ENCODE measurements at regions not wholly inside any gene's neighbourhood (a gene's known extent, or its start where the extent isn't known, plus 50 kb on each side); places are given as distances from the start of the nearest gene placed in this dataset.

DNA sequence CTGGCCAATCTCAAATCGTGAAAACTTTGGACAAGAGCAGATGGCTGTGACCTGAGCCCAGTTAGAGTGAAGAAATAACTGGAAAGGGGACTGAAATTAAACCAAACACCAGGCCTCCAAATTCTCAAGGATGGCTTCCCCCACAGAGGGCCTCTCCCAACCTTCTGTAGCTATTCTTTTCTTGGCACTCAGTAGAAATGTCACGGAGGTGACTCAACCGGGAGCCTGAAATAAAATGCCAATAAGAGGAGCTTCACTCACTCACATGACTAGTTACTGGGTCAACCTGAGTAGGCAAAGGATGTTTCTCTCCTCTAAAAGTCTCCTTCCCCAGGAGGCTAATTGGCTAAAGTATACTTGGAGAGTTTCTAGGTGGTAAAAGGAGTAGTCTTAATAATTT lies 230.7 kb downstream of the MAF start:
- DNase-seq: no peak

DNA sequence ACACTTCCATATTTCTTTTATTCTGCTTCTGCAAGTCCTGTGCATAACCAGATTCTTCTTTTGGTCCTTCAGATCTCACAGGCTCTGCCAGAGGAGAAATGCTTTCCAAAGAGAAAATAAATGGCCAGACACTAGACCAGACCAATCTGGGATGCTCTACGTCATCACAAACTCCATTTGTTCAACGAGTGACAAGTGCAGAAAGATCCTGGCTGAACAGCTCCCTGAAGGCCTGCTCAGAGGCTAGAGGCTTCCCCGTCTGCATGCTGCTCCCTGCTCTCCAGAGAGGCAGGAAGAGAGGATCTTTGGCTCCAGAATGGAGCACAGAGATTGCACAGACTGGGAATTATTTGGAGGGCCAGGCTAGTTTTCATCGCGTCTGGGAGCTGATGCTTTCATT lies 232.7 kb downstream of the MAF start:
- no peak for DNase-seq

DNA sequence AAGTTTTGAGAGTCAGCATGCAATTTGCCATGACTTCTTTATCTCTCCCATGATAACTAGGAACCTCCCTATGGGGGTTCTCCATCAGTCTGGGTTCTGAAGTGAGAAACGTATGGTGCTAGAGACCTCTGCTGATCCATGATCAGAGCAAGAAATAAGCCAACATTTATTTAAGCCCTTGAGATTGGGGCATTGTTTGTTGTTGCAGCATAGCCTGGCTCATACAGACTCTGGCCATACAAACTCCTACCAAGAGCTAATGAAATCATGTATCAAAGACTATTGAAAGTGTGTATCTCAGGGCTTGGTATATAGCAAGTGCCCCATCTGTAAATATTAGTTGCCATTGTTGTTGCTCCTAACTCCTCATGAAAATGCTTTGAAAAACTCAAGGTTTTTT lies 233.9 kb downstream of the MAF start:
- DNase-seq: no peak

DNA sequence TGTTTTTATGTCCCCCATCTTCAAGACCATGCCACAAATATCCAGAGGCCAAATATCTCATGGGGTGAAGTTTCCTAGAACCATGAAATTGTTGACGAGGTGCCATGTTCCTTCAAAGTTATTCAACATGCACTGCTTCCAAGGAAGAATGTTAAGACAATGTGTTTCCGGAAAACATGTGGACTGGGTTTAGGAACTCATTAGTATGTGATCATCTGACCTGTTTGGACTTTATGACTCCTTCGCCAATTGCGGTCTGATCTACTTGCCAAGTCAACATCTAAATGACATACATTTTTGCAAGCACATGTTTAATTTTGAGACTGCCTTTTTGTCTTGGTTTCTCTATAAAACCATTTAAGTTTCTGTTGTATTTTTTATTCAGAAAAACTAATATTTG lies 234.8 kb downstream of the MAF start:
- DNase-seq: no peak

DNA sequence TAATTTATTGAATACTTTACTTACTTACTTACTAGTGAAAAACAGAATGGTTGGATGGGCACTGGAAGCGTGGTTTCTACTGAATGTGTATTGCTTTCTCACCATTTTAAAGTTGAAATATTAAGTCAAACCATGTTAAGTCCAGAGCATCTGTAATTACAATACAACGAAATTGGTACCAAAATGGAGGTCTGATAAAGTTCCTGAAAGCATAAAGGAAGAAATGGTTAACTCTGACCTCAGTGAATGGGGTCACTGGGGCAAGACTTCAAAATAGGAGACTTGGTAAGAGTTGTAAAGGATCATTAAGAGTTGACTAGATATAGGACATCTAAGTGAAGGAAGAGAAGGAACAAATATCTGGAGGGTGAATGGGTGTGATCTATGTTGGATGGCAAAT lies 237.1 kb downstream of the MAF start:
- no peak for DNase-seq

DNA sequence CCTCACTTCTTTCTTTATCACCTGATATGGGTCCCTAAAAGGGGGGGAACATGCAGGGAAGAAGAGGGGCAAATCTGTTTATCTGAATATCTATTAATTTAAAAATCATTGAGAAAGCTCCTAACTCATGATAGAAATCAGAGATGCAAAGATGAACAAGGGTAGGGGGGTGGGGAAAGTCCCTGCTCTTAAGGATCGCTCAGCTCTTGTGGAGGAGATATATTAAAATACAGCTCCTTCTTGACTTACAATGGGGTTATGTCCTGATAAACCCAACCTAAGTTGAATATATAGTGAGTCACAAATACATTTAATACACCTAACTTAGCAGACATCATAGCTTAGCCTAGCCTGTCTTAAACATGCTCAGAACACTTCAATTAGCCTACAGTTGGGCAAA lies 237.5 kb downstream of the MAF start:
- DNase-seq: no peak

DNA sequence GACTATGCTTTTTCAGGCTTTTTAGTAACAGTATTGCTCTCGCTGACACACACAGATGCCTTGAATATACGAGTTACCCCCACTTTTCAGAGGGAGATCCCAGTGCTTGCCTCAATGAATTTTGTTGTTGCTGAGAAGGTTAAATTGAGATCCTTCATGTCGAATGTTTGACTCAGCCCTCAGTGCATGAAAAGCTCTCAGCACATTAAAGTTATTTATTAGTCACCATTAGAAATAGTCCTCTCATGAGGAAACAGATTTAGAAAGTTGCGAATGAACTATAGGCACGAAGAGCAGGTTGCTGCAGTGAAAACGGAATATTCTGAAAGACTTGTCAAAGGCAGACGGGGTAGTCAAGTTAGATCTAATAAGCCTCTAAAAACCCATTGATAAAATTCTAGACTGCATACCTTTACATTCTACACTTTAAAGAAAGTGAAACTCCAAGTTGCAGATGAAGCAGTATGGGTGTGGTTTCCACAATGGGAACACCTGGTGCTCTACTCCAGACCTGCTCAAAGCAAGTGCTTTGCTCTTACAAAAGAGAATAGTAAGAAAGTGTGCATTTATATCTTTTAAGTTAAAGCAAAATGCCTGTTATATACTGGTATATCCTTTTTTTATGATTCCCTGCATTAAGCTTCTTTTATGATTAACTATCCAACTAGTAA lies 238.1 kb downstream of the MAF start:
- no peak for DNase-seq

DNA sequence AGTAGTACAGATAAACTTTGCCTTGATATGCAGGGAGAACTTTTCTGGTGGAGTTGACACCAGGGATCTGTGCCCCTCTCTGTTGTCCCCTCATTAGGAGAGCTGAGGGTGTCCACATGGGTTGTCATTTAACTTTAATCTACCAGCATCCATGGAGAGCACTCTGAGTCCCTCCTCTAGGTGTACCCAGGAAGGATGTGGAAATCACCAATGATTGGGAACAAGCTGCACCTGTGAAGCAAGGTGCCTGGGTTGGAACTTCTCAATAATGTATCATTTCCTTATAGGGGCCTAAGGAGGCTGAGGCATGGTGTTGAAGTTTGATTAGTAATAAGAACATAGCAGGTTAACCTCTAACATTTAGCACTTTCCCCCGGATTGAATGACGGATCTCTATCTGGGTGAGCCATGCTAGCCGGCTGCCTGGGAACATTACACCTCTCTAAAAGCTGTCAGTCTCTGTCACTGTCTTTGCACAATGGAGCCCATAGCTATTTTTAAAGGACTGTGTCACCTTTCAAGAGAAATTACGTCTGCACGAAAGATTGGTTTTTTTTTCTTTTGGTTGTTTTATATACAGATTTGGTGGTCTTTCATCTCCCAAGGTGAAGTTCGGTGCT lies 239.3 kb downstream of the MAF start:
- no peak for DNase-seq

DNA sequence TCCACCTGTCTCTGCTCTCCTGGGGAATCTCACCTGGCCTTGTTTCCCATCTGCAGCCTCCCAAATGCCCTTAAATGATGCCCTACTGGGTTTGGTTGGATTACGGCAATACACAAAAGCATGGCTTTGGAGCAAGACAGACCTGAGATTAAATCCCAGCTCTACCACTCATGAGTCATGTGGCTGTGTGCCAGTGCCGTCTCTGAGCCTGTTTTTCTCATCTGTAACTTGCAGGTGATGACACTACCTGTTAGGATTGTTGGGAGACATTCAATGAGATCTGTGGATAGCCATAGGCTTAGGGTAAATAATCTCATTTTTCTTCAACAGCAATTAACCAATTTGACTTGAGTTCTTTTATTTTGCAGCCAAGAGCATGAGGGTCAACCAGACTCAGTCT lies 240.3 kb downstream of the MAF start:
- no peak for DNase-seq

DNA sequence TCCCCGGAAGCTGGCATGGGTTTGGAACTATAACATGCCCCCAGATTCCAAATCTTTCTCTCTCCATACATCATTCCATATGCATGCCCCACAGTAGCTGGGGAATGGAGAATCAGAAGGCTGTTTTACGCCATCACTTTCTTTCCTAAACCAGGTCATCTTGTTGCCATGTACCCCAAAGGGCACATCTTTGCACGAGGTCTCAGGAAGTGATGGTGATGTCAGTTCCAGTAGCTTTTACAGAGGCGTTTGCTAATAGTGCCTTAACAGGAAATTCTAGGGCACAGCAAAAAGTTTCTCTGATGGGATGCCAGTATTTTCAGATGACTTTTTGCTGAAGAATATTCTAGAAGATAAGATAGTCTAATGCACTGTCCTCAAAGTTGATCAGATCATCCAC lies 241.5 kb downstream of the MAF start:
- no peak for DNase-seq

DNA sequence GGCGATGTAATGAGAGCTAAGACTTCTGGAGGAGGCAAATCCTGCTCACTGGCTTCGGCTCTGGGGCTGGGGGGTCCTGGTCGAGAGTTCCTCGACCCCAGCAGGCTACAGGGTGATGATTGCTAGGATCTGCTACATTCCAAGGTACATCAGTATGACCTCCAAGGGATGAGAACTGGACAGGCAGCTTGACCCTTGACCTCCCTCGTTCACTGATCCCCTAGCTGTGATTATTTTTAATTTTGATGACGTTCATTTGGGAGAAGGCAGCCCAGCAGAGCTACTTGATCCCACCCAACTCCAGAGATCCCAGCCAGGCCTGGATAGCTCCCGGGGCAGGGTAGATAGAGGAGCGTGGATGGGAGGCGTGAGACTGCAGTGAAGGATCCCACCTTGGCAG lies 242.3 kb downstream of the MAF start:
- no peak for DNase-seq

DNA sequence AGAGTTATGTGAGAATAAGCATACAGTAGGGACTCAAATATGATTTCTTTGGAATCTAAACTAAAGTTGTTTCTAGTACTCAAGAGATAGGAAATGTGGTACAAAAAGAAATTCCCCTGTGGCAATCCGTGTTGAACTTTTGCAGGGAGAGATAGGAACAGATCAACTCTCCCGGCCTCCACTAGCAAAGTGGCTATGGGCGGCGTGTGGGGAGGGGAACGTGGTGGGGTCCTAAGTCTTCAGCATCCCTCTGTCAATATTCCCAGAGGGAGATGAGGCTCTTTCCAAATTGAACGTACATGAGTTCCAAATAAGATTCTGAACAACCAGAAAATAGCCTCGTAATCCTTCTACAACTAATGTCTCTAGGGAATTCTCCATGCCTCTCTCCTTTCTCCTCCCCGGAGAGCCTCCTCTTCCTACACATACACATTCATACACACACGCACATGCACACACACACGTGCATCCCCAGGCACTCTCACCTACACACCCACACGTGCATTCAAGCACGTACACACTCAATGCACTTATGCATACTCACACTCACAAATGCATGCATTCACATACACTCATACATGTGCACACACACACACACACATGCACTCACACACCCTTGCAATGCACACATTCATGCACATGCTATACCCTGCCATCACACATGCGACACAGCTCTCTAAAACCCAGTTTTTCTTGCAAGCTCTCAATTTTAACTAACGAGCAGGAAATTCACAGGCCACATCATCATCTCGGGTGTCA lies 244.8 kb downstream of the MAF start:
- DNase-seq: no peak

DNA sequence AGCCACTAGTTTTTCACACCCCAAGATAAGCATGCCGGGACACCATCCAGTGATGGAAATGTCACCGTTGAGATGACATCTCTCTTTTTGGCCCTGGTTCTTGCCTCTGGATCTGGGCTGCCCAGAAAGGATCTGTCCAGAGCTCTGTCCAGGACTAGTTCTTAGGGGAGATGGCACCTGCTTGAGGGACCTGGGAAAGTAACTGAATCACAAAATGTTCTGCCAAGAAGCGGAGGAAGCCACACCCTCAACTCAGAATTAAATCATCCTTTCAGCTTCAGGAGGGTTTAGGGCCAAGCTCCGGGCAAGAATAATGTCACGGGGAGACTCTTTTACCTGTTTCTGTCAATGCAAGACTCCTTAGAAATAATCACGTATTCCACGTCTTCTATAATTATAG lies 248.6 kb downstream of the MAF start:
- no peak for DNase-seq

DNA sequence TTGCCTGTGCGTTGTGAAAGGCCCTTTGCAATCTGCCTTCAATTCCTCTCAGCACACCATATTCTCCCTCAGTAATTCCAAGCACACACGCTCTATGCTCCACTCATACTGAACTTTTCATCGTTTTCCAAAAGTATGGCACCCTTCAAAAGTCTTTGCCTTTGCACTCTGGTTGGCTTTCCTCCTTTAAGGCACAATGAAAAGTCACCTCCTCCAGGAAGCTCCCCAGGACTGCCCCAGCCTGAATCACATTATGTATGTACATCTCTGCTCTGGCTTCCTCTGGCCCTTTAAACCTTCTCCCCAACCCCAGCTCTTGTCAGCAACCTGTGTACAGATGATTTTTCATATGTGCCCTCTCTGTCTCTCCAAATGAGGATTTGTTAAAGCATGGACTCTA lies 250.7 kb downstream of the MAF start:
- DNase-seq: no peak

DNA sequence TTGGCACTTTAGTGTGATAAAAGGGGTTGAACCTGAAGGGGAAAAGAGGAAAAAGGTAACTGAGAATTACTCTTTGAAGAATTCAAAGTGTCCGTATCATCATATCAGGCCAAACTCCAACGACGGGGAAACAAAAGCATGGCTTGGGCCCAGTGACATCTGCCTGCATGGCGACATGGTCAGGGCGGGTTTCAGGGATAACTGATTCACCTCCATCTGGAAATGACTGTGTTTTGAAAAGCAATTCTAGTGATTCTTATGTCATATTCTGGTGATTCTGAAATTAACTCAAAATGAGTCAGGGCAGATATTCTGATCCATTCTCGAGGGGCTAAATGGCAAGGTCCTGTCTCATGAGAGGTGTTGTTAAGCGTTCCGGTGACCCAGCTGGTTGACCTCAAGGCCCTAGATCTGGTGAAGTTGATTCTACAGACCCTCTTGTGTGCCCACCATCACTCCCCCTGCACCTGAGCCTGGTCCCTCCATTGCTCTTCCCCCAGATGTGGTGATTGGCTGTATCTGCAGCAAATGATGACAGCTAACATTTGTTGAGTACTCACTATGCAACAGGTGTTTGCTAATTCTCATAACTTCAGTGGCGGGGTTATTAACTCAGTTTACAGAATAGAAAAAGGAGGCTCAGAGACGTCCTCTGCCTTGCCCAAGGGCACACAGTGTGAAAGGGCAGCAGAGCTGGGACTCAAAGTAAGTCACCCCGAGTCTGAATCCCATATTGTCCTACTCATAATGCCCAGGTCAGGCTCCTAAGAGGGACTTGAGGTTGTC lies 251.8 kb downstream of the MAF start:
- no peak for DNase-seq

DNA sequence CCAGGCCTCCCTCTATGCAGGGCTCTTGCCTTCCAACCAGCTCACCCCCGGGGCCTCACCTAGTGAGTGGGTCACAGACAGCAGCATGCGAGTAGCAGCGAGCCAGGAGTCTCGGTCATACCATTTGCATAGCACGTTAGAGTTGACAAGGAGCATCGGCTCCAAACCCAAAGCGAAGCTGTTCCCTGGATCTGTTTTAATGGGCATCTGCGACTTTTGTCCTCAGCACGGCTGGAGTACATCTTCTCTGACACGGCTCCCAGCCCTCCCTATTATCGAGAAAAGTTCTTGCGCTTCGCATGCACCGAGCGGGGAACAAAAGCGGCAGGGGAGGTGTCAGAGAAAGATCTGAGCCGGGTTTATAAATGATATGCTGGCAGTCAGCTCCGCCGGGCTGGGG lies 253.3 kb downstream of the MAF start:
- DNase-seq: no peak

DNA sequence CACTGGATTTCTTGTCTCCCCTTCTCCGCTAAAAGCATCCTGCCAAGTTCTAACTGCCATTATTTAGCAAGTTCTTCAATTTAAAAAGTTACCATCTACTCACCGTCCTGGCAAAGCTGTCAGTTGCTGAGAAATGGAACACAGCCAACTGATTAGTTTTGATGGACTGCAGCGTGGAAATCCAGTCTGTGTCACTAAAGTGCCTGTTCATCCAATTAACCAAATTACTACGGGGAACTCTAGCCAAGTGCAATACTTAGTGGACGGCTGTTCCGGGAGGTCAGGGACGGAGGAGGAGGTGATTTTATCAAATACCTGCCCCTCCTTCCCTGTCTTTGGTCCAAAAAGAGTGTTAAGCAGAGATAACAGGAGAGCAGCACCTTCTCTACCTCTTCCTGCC lies 260.7 kb downstream of the MAF start:
- DNase-seq: no peak

DNA sequence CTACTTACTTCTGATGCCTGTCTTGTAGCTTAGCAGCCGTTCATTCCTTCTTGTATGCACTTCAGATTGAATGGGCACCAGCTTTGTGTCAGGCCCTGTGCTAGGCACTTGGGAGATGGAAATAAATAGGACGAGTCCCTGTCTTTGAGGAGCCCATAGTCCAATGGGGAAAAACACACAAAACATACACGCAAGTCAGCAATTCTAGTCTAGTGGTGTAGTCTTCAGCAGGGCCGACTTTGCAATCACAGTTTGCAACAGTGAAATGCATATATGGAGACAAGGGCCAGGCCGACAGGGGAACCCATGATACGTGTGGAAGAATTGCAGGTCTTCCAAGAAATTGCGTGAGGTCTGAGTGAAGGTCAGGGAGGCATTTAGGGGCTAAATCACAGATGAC lies 262.6 kb downstream of the MAF start:
- no peak for DNase-seq

DNA sequence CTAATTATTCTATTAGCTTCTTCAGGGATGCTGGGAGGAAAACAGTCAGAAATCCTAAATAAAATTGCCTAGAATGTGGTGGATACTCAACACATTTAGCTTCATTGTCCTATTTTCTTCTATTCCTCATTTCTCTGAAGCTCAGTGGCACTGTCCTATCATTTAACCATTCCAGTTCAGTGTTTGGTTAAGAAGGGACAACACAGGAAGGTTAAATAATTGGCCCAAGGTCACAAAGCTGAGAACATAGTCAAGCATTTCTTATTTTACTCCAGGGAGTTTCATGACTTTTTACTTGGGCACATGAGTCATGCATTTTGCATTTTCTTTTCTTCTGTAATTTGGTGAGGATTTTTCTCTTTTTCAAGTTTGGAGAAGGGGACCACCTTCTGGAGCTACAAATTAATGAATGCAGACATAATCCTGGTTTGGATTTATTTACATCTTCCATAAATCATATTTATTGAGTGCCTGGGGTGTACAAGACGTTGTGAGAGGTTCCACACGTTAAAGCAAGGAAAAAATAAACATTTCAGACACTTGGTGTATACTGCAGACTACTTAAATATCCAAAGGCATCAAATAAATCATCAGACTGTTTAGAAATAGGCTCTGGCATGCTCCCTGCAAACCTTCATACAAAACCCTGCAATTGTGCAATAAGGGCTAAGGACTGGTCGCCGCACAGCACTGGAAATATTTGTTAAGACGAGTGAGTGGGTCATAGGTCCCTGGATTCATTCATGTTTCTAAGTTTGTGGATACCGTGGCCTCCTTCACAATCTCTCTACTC lies 263.9 kb downstream of the MAF start:
- DNase-seq: no peak

DNA sequence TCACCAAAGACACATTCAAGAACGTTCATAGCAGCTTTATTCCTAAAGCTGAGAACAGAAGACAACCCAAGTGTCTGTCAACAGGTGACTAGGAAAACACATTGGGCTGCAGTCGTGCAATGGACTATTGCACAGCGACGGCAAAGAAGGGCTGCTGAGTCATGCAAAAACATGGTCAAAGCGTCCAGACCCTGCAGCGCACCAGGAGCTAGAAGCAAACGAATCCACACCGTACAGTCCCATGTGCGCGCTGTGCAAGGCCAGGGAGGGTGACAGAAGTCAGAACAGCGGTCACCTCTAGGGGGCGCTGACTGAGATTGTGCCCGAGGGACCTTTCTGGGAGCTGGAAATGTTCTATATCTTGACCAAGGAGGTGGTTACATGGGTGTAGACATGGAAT lies 266.4 kb downstream of the MAF start:
- no peak for DNase-seq

DNA sequence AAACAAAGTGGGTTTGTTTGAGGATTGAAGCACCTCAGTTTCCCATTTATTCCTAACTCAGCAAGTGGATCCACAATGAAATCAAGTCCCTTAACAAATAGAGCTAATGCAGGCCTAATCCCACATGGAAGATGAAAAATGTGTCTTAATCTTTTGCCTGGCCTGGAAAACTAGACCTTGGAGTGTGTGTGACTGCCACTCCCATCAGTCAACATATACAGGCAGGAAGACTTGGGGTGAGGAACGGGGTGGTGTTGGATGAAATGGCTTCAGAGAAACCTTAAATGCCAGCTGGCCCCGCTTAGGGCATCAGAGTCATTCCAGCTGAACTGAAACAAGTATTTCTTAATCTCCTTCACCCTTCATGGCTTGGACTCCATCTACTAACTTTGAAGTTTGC lies 269.5 kb downstream of the MAF start:
- DNase-seq: no peak

DNA sequence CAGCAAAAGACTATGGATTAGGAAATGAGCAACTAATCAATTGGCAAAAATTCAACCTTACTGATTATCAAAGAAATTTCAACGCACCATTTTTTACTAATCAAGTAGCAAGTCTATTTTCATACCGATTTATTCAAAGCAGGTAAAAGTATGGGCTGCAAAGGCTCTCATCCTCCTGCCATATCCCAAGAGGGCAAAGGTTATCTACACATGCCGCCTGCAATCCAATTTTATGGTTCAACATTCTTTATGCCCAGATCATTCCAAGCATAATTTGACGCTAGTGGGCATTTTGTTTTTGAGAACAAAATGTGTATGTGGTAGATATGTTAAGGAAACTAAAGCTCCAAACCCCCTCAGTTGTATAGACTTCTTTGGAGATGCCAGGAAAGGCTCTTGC lies 270.6 kb downstream of the MAF start:
- no peak for DNase-seq
